A673 (cell line): ENCODE measurements at regions not wholly inside any gene's neighbourhood (a gene's known extent, or its start where the extent isn't known, plus 50 kb on each side); places are given as distances from the start of the nearest gene placed in this dataset.

Experiments used
- BruUV-seq: library from RNA; stranded (reverse); fragments of 400-500 nt; replicated peaks from 2 replicates; lab custom pipeline; 2021; lab: Mats Ljungman, UMichigan
- CTCF ChIA-PET: fragments of 300-600 bp; sonication (Branson Sonifier 250); formaldehyde crosslinking; loops from one replicate; lab custom pipeline; 2022; ENCODE audit warnings: antibody characterized with exemption; lab: Charles Lee
- POLR2A ChIA-PET: fragments of 300-600 bp; sonication (Branson Sonifier 250); formaldehyde crosslinking; loops from one replicate; lab custom pipeline; 2022; ENCODE audit warnings: antibody characterized with exemption; ENCODE audit not compliant: low non-redundant PET; lab: Charles Lee
- DNase-seq: peaks from one replicate; pipeline ENCODE4 v3.0.0-alpha.2; 2015; ENCODE audit warnings: low spot score
- H3K27ac ChIP-seq: fragments of 200-600 bp; sonication (generic); 2 replicates; pipeline ENCODE4 v1.5.1; 2016; ENCODE audit warnings: mixed run types, low read depth, mild to moderate bottlenecking, mixed read lengths, antibody characterized with exemption, low read length; ENCODE audit not compliant: poor library complexity, severe bottlenecking
- H3K27me3 ChIP-seq: fragments of 200-600 bp; sonication (generic); replicated peaks from 2 replicates; pipeline ENCODE4 v1.6.1; 2017; ENCODE audit warnings: mixed run types, low read depth, mild to moderate bottlenecking, mixed read lengths, antibody characterized with exemption, low read length; ENCODE audit not compliant: insufficient read depth, poor library complexity
- H3K36me3 ChIP-seq: fragments of 200-600 bp; sonication (generic); 2 replicates; pipeline ENCODE4 v1.6.1; 2016; ENCODE audit warnings: mixed run types, mild to moderate bottlenecking, mixed read lengths, antibody characterized with exemption, low read length; ENCODE audit not compliant: insufficient read depth, poor library complexity, severe bottlenecking
- H3K4me1 ChIP-seq: fragments of 200-600 bp; sonication (generic); 2 replicates; pipeline ENCODE4 v1.6.1; 2017; ENCODE audit warnings: mixed run types, mild to moderate bottlenecking, mixed read lengths, antibody characterized with exemption, low read length; ENCODE audit not compliant: insufficient read depth, poor library complexity, severe bottlenecking
- H3K4me3 ChIP-seq: fragments of 200-600 bp; sonication (generic); 2 replicates; pipeline ENCODE4 v1.5.1; 2016; ENCODE audit warnings: low read depth, mixed run types, mild to moderate bottlenecking, mixed read lengths, low read length; ENCODE audit not compliant: poor library complexity, severe bottlenecking
- H3K9me3 ChIP-seq: fragments of 200-600 bp; sonication (generic); 2 replicates; pipeline ENCODE4 v1.6.1; 2016; ENCODE audit warnings: mixed run types, low read depth, mild to moderate bottlenecking, mixed read lengths, antibody characterized with exemption, low read length; ENCODE audit not compliant: poor library complexity, severe bottlenecking
- EZH2 ChIP-seq: fragments of 200-600 bp; sonication (generic); IDR thresholded peaks from 2 replicates; pipeline ENCODE4 v1.6.1; 2017; ENCODE audit warnings: borderline replicate concordance, low read depth, mild to moderate bottlenecking, mixed read lengths, antibody characterized with exemption, low read length; ENCODE audit not compliant: poor library complexity, severe bottlenecking
- intact Hi-C: fragments of 100-400 bp; cut with micrococcal nuclease; formaldehyde crosslinking; loops from one replicate; pipeline ENCODE4 v1.10.0; 2022; ENCODE audit not compliant: unreplicated experiment
- TF ChIP-seq, protein P1 (sequence below): fragments of 300-800, 200-600 bp; sonication (generic); conservative IDR thresholded peaks from 2 replicates; pipeline ENCODE4 v1.5.1; 2017; ENCODE audit warnings: low read depth, mild to moderate bottlenecking, antibody characterized with exemption, low read length, moderate library complexity, mixed read lengths

- ChIA-PET POLR2A (no interaction called here), CTCF (no interaction called here)
- H3K27ac ChIP-seq, result no peak overlapping the region
- no peaks in the 10 kb centered on the region for H3K4me1 ChIP-seq
- H3K4me3 ChIP-seq, result no peak overlapping the region
- no TSS peak for BruUV-seq
- H3K9me3 ChIP-seq, result no peaks in the 10 kb centered on the region
- no peaks in the 10 kb centered on the region for H3K36me3 ChIP-seq
- TF ChIP-seq, protein P1, sequence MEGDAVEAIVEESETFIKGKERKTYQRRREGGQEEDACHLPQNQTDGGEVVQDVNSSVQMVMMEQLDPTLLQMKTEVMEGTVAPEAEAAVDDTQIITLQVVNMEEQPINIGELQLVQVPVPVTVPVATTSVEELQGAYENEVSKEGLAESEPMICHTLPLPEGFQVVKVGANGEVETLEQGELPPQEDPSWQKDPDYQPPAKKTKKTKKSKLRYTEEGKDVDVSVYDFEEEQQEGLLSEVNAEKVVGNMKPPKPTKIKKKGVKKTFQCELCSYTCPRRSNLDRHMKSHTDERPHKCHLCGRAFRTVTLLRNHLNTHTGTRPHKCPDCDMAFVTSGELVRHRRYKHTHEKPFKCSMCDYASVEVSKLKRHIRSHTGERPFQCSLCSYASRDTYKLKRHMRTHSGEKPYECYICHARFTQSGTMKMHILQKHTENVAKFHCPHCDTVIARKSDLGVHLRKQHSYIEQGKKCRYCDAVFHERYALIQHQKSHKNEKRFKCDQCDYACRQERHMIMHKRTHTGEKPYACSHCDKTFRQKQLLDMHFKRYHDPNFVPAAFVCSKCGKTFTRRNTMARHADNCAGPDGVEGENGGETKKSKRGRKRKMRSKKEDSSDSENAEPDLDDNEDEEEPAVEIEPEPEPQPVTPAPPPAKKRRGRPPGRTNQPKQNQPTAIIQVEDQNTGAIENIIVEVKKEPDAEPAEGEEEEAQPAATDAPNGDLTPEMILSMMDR, result no peak
- no peak for TF ChIP-seq EZH2
- no peaks in the 10 kb centered on the region for H3K27me3 ChIP-seq
- DNase-seq, result no peak
- intact Hi-C loops, result no loop called here
These were observed 166.3 kb downstream of the KDR start for GRCh38 chr4:54959131-54959530.

GRCh38 chr4:54958236-54958635, 167.2 kb downstream of the KDR start:
- BruUV-seq, result no TSS peak
- CTCF ChIA-PET, result no interaction called here
- H3K27me3 ChIP-seq, result no peaks in the 10 kb centered on the region
- TF ChIP-seq EZH2, result no peak
- TF ChIP-seq, protein P1, result no peak
- POLR2A ChIA-PET, result no interaction called here
- no peaks in the 10 kb centered on the region for H3K4me1 ChIP-seq
- H3K36me3 ChIP-seq, result no peaks in the 10 kb centered on the region
- H3K4me3 ChIP-seq, result no peak overlapping the region
- intact Hi-C loops, result no loop called here
- no peak for DNase-seq
- no peak overlapping the region for H3K27ac ChIP-seq
- no peaks in the 10 kb centered on the region for H3K9me3 ChIP-seq

- intact Hi-C loops, result no loop called here
- TF ChIP-seq EZH2, result no peak
- POLR2A ChIA-PET, result no interaction called here
- Histone ChIP-seq H3K4me3 (no peak overlapping the region), H3K4me1 (no peaks in the 10 kb centered on the region), H3K9me3 (no peaks in the 10 kb centered on the region), H3K27me3 (no peaks in the 10 kb centered on the region), H3K27ac (no peak overlapping the region), H3K36me3 (no peaks in the 10 kb centered on the region)
- CTCF ChIA-PET, result no interaction called here
- no TSS peak for BruUV-seq
- DNase-seq, result no peak
These were observed 170.6 kb downstream of the KDR start for GRCh38 chr4:54954656-54955388.

DNA sequence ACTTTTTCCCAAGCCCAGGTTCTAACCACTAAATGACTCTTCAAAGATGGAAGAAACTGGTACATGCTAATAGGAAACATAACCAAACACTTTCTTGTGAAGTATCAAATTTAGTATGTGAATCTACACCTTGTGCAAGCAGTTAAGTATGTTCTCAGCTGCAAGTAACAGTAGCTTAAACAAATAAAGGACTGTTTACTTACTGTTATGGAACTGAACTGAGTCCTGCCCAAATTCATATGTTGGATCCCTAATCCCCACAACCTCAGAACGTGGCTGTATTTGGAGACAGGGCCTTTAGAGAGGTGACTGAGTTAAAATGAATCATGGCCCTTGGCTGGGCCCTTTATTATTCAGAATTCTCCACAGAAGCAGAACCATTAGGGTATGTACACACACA, 178.7 kb downstream of the KDR start:
- DNase-seq, result no peak
- ChIA-PET CTCF (no interaction called here), POLR2A (interaction anchor here (0.7 kb wide), 1 partner anchor 339 kb away, joined by 3 read pairs; no protein-coding TSS in a partner anchor)
- Histone ChIP-seq H3K27me3 (no peaks in the 10 kb centered on the region), H3K4me1 (no peaks in the 10 kb centered on the region), H3K9me3 (no peaks in the 10 kb centered on the region), H3K27ac (no peak overlapping the region), H3K4me3 (no peak overlapping the region), H3K36me3 (no peaks in the 10 kb centered on the region)
- BruUV-seq, result no TSS peak
- TF ChIP-seq, protein P1, result no peak
- TF ChIP-seq EZH2, result no peak
- intact Hi-C loops, result no loop called here
